Suprapubic skin (tissue), 4 donors: ENCODE measurements at regions not wholly inside any gene's neighbourhood (a gene's known extent, or its start where the extent isn't known, plus 50 kb on each side); places are given as distances from the start of the nearest gene placed in this dataset.

Experiments used
- DNase-seq, 2 donors: peaks; one replicate each; pipeline ENCODE4 v3.0.0-alpha.2; 2019; ENCODE audit warnings: low spot score in 2 of 2
- H3K27ac ChIP-seq: fragments of 200-600 bp; sonication (generic); one replicate; pipeline ENCODE4 v1.5.1; 2019
- H3K27me3 ChIP-seq: fragments of 200-600 bp; sonication (generic); one replicate; pipeline ENCODE4 v1.5.1; 2019
- H3K36me3 ChIP-seq: fragments of 200-600 bp; sonication (generic); one replicate; pipeline ENCODE4 v1.5.1; 2019
- H3K4me1 ChIP-seq: fragments of 200-600 bp; sonication (generic); one replicate; pipeline ENCODE4 v1.5.1; 2019
- H3K4me3 ChIP-seq: fragments of 200-600 bp; sonication (generic); one replicate; pipeline ENCODE4 v1.5.1; 2019; ENCODE audit warnings: mild to moderate bottlenecking
- H3K9me3 ChIP-seq: fragments of 200-600 bp; sonication (generic); one replicate; pipeline ENCODE4 v1.5.1; 2019
- EP300 ChIP-seq: sonication (generic); formaldehyde crosslinking; IDR thresholded peaks from one replicate; pipeline ENCODE4 v1.6.1; 2017; ENCODE audit warnings: antibody characterized with exemption
- POLR2A ChIP-seq, 2 donors: fragments of 450-650 bp; IDR thresholded peaks; one replicate each; pipeline ENCODE4 v1.6.1; 2017; ENCODE audit warnings: antibody characterized with exemption in 2 of 2, mild to moderate bottlenecking in 2 of 2, moderate library complexity in 2 of 2
- POLR2AphosphoS5 ChIP-seq, 3 donors: sonication (generic); formaldehyde crosslinking; IDR thresholded peaks; one replicate each; pipeline ENCODE4 v1.6.1; 2017; ENCODE audit warnings: antibody characterized with exemption in 3 of 3
- WGBS: methylation state at CpG from one replicate; pipeline ENCODE4 v1.1.5; 2018; 5-methylcytosine and 5-hydroxymethylcytosine counted together
- TF ChIP-seq, protein P1 (sequence below), 2 donors: fragments of 200-600 bp in 1 of 2; fragments of 450-650 bp in 1 of 2; sonication (generic) in 1 of 2; IDR thresholded peaks; one replicate each; pipeline ENCODE4 v1.5.1; 2016 to 2019; ENCODE audit warnings: antibody characterized with exemption in 2 of 2, mild to moderate bottlenecking in 1 of 2, moderate library complexity in 1 of 2

DNA sequence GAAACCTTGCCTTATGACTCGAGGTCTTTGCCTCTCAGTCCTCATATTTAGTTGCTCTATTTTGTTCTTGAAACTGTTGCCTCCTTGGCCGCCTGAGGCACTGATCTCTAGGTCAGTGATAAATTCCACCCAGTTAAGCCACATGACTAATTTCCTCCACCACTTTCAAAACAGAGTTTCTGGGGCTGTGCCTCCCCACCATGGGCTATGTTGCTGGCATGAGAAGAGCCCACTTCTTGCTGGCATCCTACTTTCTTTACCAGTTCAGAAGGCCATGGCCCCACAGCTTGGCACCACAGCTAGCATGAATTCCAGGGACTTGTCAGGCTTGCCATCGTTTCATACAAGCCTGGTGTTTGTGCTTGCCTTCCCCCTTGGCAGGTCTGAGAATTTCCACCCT is 361.4 kb upstream of the JAG1 start:
- no peaks in the 10 kb centered on the region for H3K36me3 ChIP-seq
- 57% methylated on average over 3 of the region's 3 CpGs for WGBS
- no peaks in the 10 kb centered on the region for H3K4me1 ChIP-seq
- H3K9me3 ChIP-seq, result no peaks in the 10 kb centered on the region
- H3K27me3 ChIP-seq, result no peaks in the 10 kb centered on the region
- TF ChIP-seq POLR2AphosphoS5 (IDR thresholded peaks at IDR 0.05), result no peak
- TF ChIP-seq, protein P1, sequence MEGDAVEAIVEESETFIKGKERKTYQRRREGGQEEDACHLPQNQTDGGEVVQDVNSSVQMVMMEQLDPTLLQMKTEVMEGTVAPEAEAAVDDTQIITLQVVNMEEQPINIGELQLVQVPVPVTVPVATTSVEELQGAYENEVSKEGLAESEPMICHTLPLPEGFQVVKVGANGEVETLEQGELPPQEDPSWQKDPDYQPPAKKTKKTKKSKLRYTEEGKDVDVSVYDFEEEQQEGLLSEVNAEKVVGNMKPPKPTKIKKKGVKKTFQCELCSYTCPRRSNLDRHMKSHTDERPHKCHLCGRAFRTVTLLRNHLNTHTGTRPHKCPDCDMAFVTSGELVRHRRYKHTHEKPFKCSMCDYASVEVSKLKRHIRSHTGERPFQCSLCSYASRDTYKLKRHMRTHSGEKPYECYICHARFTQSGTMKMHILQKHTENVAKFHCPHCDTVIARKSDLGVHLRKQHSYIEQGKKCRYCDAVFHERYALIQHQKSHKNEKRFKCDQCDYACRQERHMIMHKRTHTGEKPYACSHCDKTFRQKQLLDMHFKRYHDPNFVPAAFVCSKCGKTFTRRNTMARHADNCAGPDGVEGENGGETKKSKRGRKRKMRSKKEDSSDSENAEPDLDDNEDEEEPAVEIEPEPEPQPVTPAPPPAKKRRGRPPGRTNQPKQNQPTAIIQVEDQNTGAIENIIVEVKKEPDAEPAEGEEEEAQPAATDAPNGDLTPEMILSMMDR (IDR thresholded peaks at IDR 0.05), result no peak
- TF ChIP-seq EP300, result no peak
- TF ChIP-seq POLR2A (IDR thresholded peaks at IDR 0.05), result no peak
- H3K27ac ChIP-seq, result no peak overlapping the region
- DNase-seq, result no peak
- H3K4me3 ChIP-seq, result no peak overlapping the region

DNA sequence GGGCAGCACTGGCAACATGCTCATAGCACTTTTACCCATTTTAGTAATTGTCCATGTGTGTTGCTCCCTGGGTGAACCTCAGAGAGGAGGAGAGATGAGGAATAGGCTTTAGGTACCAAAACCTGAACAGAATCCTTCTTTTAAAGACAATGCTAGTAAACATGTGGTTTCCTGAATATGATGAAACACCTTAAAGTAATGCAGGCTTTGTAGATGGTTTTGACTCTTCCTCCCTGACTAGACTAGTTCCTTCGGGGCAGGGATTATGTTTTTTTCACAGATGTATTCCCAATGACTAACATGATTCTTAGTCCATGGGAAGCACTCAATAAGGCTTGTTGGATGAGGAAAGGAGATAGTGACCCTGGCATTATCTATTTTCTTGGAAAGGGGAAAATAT is 367.6 kb upstream of the JAG1 start:
- H3K36me3 ChIP-seq, result no peaks in the 10 kb centered on the region
- TF ChIP-seq, protein P1 (IDR thresholded peaks at IDR 0.05), result no peak
- TF ChIP-seq EP300, result no peak
- TF ChIP-seq POLR2A (IDR thresholded peaks at IDR 0.05), result no peak
- TF ChIP-seq POLR2AphosphoS5 (IDR thresholded peaks at IDR 0.05), result no peak
- H3K4me3 ChIP-seq, result no peak overlapping the region
- no peaks in the 10 kb centered on the region for H3K9me3 ChIP-seq
- H3K27ac ChIP-seq, result no peak overlapping the region
- H3K4me1 ChIP-seq, result no peaks in the 10 kb centered on the region
- no peaks in the 10 kb centered on the region for H3K27me3 ChIP-seq
- WGBS, result 69% methylated on average over 1 of the region's 1 CpG
- no peak for DNase-seq

DNA sequence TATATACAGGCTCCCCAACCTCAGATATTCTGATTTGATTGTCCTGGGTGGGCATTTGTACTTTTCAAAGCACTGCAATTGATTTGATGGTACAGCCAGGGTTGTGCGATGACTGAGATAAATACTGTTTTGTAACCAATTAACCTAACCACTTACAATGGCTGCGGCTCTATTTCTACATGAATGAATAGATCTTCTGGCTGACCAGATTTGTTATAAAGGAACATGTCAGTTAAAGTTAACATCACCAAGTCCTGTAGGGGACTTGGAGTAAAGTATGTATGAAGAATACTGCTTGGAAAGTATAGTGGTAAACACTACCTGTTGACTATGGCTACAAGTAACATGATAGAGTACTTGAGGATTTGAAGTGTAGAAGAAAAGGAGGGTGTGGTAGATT is 369.2 kb upstream of the JAG1 start:
- Histone ChIP-seq H3K27me3 (no peaks in the 10 kb centered on the region), H3K27ac (no peak overlapping the region), H3K4me1 (no peaks in the 10 kb centered on the region), H3K9me3 (no peaks in the 10 kb centered on the region), H3K36me3 (no peaks in the 10 kb centered on the region), H3K4me3 (no peak overlapping the region)
- 100% methylated on average over 2 of the region's 2 CpGs for WGBS
- TF ChIP-seq, protein P1 (IDR thresholded peaks at IDR 0.05), result no peak
- TF ChIP-seq EP300, result no peak
- no peak for DNase-seq

DNA sequence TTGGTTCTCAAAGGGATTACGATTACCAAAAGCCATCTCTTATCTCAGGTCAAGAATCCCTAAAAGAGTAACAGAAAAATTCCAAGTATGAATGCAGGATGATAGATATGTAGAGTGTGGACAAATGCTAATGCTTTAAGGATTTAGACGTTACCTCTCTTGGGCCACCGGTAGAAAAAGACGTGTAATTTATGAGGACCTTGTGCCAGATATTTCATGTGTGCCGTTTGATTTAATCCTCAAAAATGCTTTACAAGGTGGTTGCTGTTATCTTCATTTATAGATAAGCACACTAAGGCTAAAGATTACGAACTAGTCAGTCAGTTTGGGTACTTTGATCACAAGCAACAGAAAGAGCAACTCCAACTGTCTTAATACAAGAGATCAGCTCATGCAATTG is 370.8 kb upstream of the JAG1 start:
- Histone ChIP-seq H3K4me3 (no peak overlapping the region), H3K9me3 (no peaks in the 10 kb centered on the region), H3K27ac (no peak overlapping the region), H3K36me3 (no peaks in the 10 kb centered on the region), H3K27me3 (no peaks in the 10 kb centered on the region), H3K4me1 (no peaks in the 10 kb centered on the region)
- 82% methylated on average over 6 of the region's 6 CpGs for WGBS
- TF ChIP-seq POLR2AphosphoS5 (IDR thresholded peaks at IDR 0.05) (no peak), POLR2A (IDR thresholded peaks at IDR 0.05) (no peak), EP300 (no peak)
- TF ChIP-seq, protein P1 (IDR thresholded peaks at IDR 0.05), result no peak
- DNase-seq, result no peak

DNA sequence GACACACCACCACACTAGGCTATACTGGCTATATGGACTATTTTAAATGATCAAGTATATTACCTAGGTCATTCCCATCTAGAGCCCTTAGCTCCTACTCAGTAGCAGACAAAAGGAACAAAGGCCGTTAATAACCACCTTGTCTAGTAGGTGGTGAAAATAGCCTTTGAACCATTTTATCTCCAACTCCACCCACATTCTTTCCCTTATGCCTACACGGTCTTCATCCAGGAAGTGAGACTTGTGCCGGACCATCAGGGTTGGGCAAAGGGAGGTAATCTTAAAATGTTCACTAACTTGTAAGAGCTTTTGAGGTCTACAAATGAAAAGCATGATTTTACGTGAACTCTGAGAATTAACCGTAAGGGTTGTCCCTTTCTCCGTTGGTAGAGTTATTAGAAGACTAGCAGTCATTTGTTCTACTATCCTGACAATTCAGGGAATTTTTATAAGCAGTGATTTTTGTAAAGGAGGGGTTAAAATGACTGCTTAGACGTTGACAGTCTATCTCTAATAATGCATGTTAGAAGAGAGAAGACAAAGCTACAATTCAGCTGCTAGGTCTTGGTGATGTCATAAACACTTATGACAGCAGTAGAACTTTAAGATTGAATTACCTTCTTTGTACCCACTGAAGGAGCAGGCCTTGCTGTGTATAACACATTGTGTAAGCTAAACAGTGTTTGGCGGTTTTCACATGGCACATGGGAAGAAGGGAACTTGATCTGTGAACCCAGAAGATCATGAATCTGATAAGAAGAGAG is 371.8 kb upstream of the JAG1 start:
- Histone ChIP-seq H3K27ac (no peak overlapping the region), H3K9me3 (no peaks in the 10 kb centered on the region), H3K36me3 (no peaks in the 10 kb centered on the region), H3K4me3 (no peak overlapping the region), H3K27me3 (no peaks in the 10 kb centered on the region), H3K4me1 (no peaks in the 10 kb centered on the region)
- no peak for TF ChIP-seq EP300
- no peak for TF ChIP-seq POLR2A (IDR thresholded peaks at IDR 0.05)
- no peak for TF ChIP-seq POLR2AphosphoS5 (IDR thresholded peaks at IDR 0.05)
- TF ChIP-seq, protein P1 (IDR thresholded peaks at IDR 0.05), result no peak
- 89% methylated on average over 8 of the region's 8 CpGs for WGBS
- no peak for DNase-seq
